HK-2 (cell line): ENCODE measurements at regions not wholly inside any gene's neighbourhood (a gene's known extent, or its start where the extent isn't known, plus 50 kb on each side); places are given as distances from the start of the nearest gene placed in this dataset.
"Not testable (repeated sequence)": the region's sequence is repeated elsewhere in the genome, so short reads cannot be mapped to it uniquely, and the experiment has no call there.

Experiments
- DNase-seq: peaks from one replicate; pipeline ENCODE4 v3.0.0-alpha.2; 2018; ENCODE audit not compliant: unreplicated experiment

- no peak for DNase-seq
Measured at GRCh38 chr21:35982717-35983116, 77.6 kb downstream of the SETD4 start.

DNA sequence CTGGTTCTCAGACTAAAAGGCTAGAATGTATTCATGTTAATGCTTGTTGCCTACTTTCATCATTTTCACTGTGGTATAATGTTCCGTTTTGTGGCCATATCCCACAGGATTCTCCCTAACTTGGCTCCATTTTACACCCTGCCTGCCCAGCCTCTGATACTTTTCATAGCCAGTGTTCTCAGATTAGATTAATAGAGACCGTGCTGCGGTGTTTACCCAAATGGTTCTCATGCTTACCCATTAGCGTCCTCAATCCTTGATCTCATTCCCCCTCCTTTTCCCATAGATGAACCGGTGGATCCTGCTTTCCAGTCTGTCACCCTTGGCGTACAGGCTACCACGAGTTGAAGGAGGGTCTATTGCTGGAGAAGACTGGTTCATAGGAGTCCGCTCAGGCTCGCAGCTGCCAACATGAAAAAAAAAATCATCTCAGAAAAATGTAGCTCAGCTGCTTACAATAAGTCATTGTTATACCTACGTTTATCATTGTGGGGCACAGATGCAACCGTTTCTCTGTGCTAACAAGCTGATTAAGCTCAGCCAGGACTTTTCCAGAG, 78.7 kb downstream of the SETD4 start:
- DNase-seq: no peak

DNA sequence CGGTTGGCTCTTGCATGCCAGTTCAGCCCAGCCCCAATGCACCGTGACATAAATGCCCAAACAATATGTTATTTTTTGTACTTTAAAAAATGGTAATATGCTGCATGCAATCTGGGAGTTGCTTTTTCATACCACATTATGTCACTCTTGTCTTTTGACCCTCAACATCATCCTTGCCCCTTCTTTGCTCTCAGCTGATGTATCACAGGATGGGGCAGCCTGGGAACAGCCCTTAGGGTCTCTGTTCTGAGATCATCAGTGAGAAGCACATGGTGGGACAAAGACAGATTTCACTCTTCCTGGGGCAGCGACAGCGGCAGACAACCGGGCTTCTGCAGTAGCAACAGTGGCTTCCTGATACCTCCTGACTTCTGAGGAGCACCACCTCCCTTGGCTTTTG, 79.5 kb downstream of the SETD4 start:
- DNase-seq: no peak

DNA sequence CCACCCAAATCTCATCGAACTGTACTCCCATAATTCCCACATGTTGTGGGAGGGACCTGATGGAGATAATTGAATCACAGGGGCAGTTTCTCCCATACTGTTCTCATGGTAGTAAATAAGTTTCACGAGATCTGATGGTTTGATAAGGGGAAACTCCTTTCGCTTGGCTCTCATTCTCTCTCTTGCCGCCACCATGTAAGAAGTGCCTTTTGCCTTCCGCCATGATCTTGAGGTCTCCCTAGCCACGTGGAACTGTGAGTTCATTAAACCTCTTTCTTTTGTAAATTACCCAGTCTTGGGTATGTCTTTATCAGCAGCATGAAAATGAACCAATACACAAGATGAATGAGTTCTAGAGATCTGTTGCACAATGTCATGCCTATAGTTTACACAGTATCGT, 82.5 kb downstream of the SETD4 start:
- not testable (repeated sequence) for DNase-seq

- no peak for DNase-seq
Measured at GRCh38 chr21:35976929-35977328, 83.4 kb downstream of the SETD4 start.

DNA sequence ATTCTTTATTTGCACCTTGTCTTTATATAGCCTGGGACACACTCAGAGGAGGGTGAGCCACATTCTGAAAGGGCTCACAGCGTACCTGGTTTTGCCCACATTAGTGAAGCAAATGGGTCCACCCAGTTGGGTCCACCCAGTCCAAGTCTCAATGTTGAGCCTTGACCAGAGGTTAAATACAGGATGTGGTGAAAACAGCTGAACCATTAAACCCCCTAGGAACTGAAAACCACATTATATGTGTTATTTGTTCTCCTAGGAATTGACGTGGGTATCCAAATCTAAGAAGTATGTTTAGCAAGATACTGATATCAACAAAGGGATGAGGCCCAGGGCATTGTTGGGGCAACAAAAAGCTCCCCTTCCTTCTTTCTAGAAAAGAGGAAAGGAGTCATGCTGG, 83.8 kb downstream of the SETD4 start:
- DNase-seq: no peak

DNA sequence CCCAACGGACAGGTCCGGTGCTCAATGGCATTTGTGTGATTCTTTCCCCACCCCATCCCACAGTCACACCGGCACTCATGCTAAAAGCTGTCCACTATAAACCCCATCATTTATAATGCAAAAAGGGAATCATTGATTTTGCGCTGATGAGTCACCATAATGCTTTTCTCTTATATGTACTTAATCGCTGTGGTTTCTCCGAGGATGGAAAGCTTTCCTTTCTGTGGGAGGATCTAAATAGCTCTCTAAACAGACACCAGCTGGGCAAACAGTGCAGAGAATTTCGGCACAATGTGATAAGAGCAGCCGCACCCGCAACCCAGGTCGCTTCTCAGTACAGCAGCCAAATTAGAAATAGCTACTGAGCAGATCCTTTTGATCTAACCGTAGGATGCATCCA, 85.6 kb downstream of the SETD4 start:
- DNase-seq: no peak

- no peak for DNase-seq
Measured at GRCh38 chr21:35971824-35972223, 88.5 kb downstream of the SETD4 start.

DNA sequence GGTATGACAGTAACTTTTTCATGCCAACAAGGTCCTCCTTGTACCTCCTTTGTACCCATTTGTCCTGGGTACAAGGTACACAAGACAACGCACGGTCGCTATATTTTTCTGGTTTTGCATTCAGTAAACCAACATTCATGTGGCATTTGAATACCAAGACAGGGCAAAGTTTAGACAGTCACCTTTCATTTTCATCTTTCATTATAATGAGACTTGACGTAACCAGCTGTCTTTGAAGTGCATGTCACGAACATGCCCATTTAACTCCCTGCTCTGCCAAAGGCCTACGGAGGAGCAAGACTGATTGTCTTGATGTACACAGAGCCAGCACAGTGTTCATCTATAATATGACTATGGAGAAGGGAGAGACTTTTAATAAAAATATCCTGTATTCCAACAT, 91.0 kb downstream of the SETD4 start:
- no peak for DNase-seq

- no peak for DNase-seq
Measured at GRCh38 chr21:35968564-35968963, 91.8 kb downstream of the SETD4 start.

- DNase-seq: no peak
Measured at GRCh38 chr21:35965699-35966098, 94.6 kb downstream of the SETD4 start.

DNA sequence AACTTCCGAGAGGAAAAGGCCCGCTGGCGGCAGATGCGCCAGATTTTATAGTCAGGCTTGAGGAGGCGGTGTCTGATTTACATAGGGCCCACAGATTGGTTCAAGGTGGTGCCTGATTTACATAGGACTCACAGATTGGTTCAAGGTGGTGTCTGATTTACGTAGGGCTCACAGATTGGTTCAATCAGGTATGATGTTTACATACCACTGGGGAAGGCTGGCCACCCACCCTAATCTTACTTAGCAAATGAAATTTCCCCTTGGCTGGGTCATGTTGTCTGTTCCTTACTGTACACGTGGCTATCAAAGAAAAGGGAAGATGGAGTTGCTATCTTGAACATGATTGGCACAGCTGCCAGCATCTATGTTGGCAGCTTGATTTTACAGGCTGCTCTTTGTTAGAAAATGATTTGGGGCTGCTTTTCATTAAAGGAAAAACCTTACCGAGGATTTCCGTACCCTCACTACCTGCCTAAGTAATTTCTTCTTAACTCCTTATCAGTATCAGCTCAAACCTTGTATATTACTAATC, 96.3 kb downstream of the SETD4 start:
- DNase-seq: no peak

DNA sequence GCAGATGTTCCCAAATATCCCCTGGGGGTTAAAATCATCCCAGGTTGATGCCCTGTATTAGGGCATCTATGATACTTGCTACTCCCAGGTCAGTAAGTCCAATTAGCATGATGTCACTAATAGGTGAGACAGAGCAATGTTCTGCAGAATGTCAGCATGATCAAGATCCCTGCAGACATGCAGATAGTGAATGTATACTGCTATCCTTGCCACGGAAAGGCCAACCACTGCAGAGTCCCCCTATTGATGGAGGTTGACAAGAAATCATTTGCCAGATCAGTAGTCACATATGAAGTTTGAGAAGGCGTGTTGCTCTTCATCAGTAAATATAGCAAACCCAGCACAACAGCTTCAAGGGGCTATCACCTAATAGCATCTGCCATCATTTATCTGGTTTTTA, 97.4 kb downstream of the SETD4 start:
- DNase-seq: no peak

- DNase-seq: no peak
Measured at GRCh38 chr21:35954066-35954465, 106.3 kb downstream of the SETD4 start.

- DNase-seq: no peak
Measured at GRCh38 chr21:35953597-35953996, 106.7 kb downstream of the SETD4 start.

GRCh38 chr21:35952651-35953340, 107.5 kb downstream of the SETD4 start:
- no peak for DNase-seq

- no peak for DNase-seq
Measured at GRCh38 chr21:35948982-35949381, 111.3 kb downstream of the SETD4 start.

- no peak for DNase-seq
Measured at GRCh38 chr21:35945089-35945671, 115.1 kb downstream of the SETD4 start.

DNA sequence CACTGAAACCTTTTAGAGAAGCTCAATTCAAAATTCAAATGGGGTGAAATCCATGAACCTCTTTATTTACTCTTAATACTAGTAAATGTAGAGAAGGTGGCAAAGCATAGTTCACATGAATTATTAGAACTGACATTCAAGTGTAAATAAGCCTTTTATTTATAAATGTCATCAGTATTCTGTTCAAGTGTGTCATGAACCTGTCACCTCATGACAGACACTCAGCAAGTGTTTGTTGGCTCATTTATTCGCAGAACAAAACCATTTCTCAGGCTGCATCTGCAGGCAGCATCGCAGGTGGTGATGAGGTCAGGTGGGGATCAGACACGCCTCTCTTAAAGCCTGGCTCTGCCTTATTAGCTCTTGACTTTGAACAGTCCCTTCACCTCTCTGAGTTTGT, 116.6 kb downstream of the SETD4 start:
- DNase-seq: no peak

DNA sequence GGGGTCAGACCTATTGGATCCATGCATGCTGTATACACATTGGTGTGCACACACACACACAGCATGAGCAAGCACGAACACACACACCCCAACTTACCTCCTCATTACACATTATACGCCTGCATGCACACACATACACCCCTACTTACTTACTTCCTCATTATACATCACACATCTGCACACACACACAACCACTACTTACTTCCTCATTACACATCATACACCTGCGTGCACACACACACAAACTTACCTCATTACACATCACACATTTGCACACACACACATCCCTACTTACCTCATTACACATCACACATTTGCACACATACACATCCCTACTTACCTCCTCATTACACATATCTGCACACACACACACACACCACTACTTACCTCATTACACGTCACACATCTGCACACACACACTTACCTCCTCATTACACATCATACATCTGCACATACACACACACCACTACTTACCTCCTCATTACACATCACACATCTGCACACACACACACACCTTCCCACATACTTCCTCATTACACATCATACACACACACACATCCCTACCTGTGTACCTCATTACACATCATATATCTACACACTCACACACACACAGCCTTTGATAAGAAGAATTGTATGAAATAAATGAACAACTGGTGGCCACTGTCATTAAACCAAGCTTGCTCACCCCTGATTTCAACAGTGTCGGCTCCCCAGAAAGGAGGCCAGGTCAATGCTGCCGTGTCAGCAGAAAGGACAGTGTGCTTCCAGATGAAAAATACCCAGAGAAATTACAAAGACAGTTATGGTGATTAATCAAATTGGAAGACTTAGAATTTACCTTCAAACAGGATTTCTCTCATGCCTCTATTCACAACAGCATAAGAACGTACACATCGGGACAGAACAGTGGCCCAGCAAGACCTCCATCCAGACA, 117.8 kb downstream of the SETD4 start:
- DNase-seq: no peak

DNA sequence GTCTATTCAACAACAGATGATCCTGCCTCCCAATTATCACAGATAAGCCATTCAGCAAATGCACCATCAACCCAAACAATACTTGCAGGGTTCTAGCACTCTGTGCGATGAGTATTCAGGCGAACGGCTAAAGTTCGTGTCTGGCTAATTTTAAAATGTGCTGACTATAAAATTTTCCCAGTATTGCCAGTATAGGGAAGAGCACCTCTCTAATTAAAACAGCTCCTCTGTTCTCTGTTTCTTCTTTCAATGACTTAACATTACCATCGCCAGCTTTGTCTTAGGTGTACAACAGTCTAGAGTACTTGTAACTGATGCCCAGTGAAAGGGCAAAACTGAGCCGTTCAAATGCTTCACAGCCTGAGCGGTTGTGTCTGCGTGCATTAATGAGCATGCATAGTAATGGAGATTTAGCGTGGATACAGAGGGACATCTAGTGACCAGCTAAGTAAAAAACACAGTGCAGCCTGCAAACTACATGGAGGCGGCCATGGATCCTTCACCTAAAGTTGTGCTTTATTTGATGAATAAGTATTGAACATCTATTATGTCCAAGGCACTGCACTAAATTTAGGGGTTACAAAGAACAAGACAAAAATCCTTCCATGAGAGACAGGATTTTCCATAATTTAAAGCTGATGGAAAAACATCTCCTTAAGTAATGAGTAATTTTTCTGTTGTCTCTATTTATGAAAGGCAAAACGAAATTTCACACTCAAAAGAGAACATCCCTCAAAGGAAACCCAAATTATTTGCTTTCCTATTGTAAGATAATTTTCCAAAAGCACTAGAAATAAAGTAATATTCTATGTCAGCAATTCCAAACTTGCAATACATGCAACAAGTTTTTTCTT, 120.0 kb downstream of the SETD4 start:
- DNase-seq: no peak
